Naive B cell (primary cell): ENCODE measurements at regions not wholly inside any gene's neighbourhood (a gene's known extent, or its start where the extent isn't known, plus 50 kb on each side); places are given as distances from the start of the nearest gene placed in this dataset.
A peak's percentile ranks its signal among the peaks of the same experiment; 100 is the strongest.
"Not testable (repeated sequence)": the region's sequence is repeated elsewhere in the genome, so short reads cannot be mapped to it uniquely, and the experiment has no call there.

Experiments used
- ATAC-seq, 2 donors: fragments of 150-1000 bp; cut with Tn5 transposase; 2 replicates each; pipeline ENCODE4 v1.10.0; 2021; ENCODE audit warnings: low read depth in 2 of 2, mild to moderate bottlenecking in 2 of 2, moderate library complexity in 2 of 2
- DNase-seq: peaks from one replicate; pipeline ENCODE4 v3.0.0; 2022
- H3K27ac Mint-ChIP-seq, 6 donors: one replicate each; pipeline ENCODE4 v1.8.0; 2020 to 2022; ENCODE audit warnings: mild to moderate bottlenecking in 6 of 6, mixed read lengths in 6 of 6, moderate library complexity in 5 of 6, inconsistent platforms in 2 of 6
- H3K27me3 Mint-ChIP-seq, 3 donors: one replicate each; pipeline ENCODE4 v1.8.0; 2021 to 2022; ENCODE audit warnings: mixed read lengths in 3 of 3, mild to moderate bottlenecking in 1 of 3
- H3K36me3 Mint-ChIP-seq, 2 donors: one replicate each; pipeline ENCODE4 v1.8.0; 2020 to 2022; ENCODE audit warnings: mixed read lengths in 2 of 2, inconsistent platforms in 1 of 2, mild to moderate bottlenecking in 1 of 2
- H3K4me1 Mint-ChIP-seq, 3 donors: one replicate each; pipeline ENCODE4 v1.8.0; 2020 to 2022; ENCODE audit warnings: mixed read lengths in 3 of 3, inconsistent platforms in 1 of 3, mild to moderate bottlenecking in 1 of 3, moderate library complexity in 1 of 3
- H3K4me3 Mint-ChIP-seq, 8 donors: one replicate each; pipeline ENCODE4 v1.8.0; 2020 to 2022; ENCODE audit warnings: mild to moderate bottlenecking in 8 of 8, mixed read lengths in 8 of 8, moderate library complexity in 8 of 8, inconsistent platforms in 2 of 8
- H3K9me3 Mint-ChIP-seq, 7 donors: one replicate each; pipeline ENCODE4 v1.8.0; 2020 to 2022; ENCODE audit warnings: mixed read lengths in 7 of 7, mild to moderate bottlenecking in 5 of 7, inconsistent platforms in 2 of 7, moderate library complexity in 1 of 7

DNA sequence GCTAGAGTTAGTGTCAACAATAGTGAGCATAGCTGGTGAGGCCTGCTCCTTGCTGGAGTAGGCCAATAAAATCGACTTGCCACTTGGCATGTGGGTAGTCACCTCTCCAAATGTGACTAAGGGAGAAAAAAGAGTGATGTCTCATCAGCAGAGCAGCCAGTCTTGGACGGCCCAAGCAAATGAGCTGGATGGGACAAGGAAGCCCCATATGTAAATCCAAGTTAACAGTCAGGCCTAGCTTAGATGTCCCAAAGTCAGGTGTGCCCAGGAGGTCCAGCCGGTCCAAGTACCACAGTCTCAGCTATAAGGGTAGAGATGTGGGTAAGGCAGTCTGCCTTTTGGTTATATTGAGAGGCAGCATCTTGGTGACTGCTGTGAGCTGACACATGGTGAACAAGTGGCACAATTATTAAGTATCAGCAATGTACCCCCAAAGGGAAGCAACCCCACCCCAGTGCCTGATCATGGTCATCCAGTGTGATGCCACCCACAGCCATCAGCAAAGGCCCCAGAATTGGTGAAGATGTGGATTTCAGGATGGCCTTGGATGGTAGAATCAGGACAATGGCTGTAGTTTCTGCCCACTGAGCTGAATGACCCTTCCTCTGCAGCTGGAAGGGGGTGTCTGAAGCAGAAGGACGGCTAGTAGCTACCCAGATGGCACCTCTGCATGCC lies 83.4 kb downstream of the TNFRSF13B start:
- no peak overlapping the region for H3K27ac Mint-ChIP-seq
- peaks cover 0 to 5% (median 3%) of the 10 kb centered on the region in 3 donors for H3K27me3 Mint-ChIP-seq
- no peak for DNase-seq
- no peaks in the 10 kb centered on the region for H3K4me1 Mint-ChIP-seq
- no peaks in the 10 kb centered on the region for H3K36me3 Mint-ChIP-seq
- H3K9me3 Mint-ChIP-seq = no peaks in the 10 kb centered on the region
- no peak for ATAC-seq
- no peak overlapping the region for H3K4me3 Mint-ChIP-seq

DNA sequence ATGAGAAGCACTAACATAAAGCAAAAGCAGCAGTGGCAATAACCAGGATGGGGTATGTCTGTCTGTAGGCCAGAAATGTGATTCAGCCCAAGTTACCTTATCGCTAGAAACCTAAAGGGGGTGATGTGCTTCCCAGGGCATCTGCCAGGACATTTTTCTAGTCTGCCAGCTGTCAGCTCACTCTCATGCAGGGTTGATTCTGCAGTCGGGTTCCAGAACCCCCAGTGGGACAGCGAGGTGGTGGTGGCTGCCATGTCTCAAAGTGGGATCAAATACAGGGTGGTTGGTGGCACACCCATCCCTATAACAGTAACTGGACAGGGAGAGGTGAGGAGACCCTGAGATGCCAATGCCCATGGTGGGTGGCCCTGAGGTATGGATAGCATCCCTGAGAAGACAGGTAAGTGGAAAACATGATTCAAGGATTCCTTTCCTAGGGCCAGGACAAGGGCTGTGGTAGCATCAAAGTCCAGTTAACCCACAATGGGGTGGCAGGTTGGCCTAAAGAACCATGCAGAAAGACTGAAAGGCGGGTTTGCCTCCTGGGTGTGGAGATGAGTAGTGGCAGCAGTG lies 84.3 kb downstream of the TNFRSF13B start:
- Mint-ChIP-seq H3K27me3 (peaks cover 0 to 5% (median 3%) of the 10 kb centered on the region in 3 donors), H3K36me3 (no peaks in the 10 kb centered on the region), H3K4me1 (no peaks in the 10 kb centered on the region), H3K27ac (no peak overlapping the region), H3K4me3 (no peak overlapping the region), H3K9me3 (no peaks in the 10 kb centered on the region)
- no peak for ATAC-seq
- DNase-seq = no peak

DNA sequence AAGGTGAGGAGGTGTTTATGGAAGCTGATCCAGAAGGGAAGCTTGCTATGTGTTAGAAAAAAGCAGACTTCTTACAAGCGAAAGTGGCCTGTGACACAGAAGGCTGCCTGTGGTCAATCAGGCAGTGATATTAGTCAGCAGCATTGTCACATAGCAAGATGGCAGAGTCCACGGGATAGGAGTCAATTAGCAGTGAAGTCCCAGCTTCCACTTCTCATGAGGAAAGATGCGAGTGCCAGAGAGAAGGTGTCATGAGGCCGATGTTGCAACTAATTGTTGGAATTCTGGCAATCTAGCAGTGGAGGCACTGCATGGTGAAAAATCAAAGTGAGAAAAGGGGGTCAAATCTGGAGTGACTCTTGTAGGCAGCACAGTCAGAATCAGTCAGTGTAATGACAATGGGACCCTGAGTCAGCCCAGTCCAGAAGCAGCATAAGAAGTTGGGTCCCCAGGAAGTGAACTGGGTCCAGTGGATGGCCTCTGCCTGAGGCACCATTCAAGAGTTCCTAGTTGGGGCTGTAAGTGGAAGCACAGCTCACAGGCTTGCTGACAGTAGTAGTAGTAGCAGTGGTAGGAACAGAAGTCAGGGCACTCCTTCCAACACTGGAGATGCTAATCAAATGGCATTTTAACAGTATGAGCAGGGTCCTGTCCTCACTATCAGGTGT lies 85.1 kb downstream of the TNFRSF13B start:
- Mint-ChIP-seq H3K27me3 (peaks cover 3 to 6% (median 5%) of the 10 kb centered on the region in 3 donors), H3K4me3 (no peak overlapping the region), H3K27ac (no peak overlapping the region), H3K9me3 (no peaks in the 10 kb centered on the region), H3K4me1 (no peaks in the 10 kb centered on the region), H3K36me3 (no peaks in the 10 kb centered on the region)
- ATAC-seq = no peak
- DNase-seq = no peak

DNA sequence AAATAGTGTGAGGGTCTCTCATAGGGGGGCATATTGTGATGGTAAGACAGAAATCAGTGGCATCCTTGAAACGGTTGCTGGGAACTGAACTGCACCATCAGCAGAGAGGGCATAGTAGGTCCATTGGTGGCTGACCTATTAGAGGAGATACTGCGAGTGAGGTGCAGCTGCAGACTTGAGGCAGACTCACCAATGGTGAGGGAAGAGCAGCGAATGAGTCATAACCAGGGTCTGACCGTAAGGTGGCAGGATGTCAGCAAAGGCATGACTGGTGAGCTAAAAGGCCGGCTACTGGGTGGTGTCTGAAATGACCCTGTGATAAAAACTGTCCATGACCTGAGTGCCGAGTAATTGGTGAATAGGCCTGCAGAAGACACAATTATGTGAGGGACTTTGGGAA lies 86.7 kb downstream of the TNFRSF13B start:
- H3K9me3 Mint-ChIP-seq, ATAC-seq, H3K36me3 Mint-ChIP-seq, H3K4me3 Mint-ChIP-seq, DNase-seq, H3K4me1 Mint-ChIP-seq, H3K27me3 Mint-ChIP-seq, H3K27ac Mint-ChIP-seq: not testable (repeated sequence)

DNA sequence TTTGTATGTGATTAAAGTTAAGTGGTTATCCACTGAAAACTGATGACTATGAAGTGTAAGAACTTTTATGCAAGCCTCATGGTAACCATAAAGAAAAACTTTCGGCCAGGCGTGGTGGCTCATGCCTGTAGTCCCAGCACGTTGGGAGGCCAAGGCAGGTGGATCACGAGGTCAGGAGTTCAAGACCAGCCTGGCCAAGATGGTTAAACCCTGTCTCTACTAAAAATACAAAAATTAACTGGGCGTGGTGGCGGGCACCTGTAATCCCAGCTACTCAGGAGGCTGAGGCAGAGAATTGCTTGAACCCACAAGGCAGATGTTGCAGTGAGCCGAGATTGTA lies 89.0 kb downstream of the TNFRSF13B start:
- H3K4me3 Mint-ChIP-seq, H3K27ac Mint-ChIP-seq, ATAC-seq, DNase-seq, H3K36me3 Mint-ChIP-seq, H3K4me1 Mint-ChIP-seq, H3K9me3 Mint-ChIP-seq: not testable (repeated sequence)
- H3K27me3 Mint-ChIP-seq = peaks cover 5 to 20% (median 14%) of the 10 kb centered on the region in 3 donors

DNA sequence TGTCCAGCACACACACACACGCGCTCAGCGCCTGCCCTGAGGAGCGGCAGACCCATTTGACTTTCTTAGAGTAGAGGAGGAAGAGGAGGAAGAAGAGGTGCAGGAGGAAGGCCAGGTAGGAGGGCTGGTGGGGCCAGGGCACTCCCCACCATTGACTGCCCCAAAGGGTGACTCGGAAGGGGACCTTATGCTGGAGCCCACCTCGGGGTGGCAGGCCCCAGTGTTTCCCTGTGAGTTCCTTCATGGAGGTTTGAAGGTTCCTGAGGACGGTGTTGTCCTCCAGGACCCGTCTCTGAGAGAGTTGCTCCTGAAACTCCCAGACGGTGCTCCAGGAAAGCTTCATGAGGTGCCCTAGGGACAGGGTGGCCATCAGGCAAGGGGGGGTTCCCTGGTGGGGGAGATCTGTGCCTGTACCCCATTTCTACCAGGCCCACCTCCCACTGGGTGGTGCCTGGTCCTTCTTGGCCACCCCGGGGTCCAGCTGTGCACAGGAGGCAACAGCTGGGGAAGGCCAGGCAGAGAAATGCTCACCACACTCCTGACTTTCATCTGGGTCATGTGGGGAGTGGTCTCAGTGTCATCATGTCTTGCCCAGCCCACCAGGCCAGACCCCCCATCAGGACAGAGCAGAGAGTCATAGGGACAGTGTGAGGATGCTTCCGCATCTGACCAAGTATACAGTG lies 89.5 kb downstream of the TNFRSF13B start:
- H3K4me1 Mint-ChIP-seq = no peaks in the 10 kb centered on the region
- DNase-seq = no peak
- H3K27ac Mint-ChIP-seq = peak overlapping the region in 1 of 6 donors; percentile 60
- H3K9me3 Mint-ChIP-seq = peaks cover 0 to 1% (median 0%) of the 10 kb centered on the region in 7 donors
- ATAC-seq = no peak
- H3K27me3 Mint-ChIP-seq = peaks cover 5 to 20% (median 19%) of the 10 kb centered on the region in 3 donors
- peaks cover 0 to 3% of the 10 kb centered on the region in 2 donors for H3K36me3 Mint-ChIP-seq
- H3K4me3 Mint-ChIP-seq = no peak overlapping the region

DNA sequence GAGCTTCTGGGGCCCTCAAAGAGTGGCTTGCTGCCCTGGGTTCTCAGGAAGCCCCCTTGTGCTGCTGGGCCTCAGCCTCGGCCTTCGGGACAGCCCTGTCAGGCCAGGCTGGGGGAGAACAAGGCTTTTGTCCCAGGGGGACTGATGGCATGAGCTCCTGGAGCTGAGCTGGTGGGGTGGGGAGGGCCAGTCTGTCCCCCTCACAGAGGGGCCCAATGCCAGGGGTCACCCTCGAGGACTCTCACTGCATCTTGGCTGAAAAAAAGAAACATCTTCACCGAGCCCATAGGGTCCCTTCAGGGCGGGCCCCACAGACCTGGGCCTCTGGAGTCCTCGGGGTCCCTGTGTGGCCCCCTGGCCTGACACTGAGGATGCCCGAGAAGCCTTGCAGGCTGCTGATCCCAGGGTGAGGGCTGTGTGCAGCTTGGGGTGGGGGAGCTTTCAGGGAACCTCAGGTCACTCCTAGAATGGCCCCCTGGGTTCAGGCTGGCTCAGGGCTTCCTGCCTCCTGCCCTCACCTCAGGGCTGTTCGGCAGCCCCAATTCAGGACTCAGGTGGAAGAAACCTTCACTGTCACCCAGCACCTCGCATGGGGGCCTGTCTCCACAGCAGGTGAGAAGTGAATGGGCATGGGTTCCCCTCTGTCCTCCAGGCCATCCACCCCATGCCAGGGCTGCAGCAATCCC lies 90.5 kb downstream of the TNFRSF13B start:
- no peaks in the 10 kb centered on the region for H3K4me1 Mint-ChIP-seq
- DNase-seq (no peak), ATAC-seq (no peak)
- H3K27ac Mint-ChIP-seq = no peak overlapping the region
- no peak overlapping the region for H3K4me3 Mint-ChIP-seq
- H3K36me3 Mint-ChIP-seq = peaks cover 0 to 7% of the 10 kb centered on the region in 2 donors
- H3K9me3 Mint-ChIP-seq = peaks cover 0 to 4% (median 0%) of the 10 kb centered on the region in 7 donors
- H3K27me3 Mint-ChIP-seq = peaks cover 10 to 23% (median 20%) of the 10 kb centered on the region in 3 donors

DNA sequence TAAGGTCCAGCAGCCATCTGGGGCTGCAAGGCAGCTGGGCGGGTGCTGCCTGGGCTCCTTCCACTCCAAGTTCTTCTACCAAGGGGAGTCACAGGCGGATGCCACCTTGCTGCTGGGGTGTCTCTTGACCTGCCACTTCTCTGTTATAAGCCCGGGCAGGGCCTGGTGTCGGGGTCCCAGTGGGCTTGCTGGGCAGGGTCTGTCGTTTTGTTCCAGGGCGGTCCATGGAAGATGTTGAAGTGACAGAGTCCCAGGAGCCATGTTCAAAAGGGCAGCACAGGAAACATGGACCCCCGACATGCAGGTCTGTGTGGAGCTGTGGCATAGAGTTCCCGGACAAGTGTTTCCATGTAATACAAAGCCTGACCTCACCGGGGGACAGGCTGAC lies 91.1 kb downstream of the TNFRSF13B start:
- Mint-ChIP-seq H3K27me3 (peaks cover 10 to 23% (median 20%) of the 10 kb centered on the region in 3 donors), H3K4me1 (no peaks in the 10 kb centered on the region), H3K27ac (no peak overlapping the region), H3K36me3 (peaks cover 0 to 7% of the 10 kb centered on the region in 2 donors), H3K4me3 (no peak overlapping the region), H3K9me3 (peaks cover 0 to 4% (median 0%) of the 10 kb centered on the region in 7 donors)
- DNase-seq (no peak), ATAC-seq (no peak)

DNA sequence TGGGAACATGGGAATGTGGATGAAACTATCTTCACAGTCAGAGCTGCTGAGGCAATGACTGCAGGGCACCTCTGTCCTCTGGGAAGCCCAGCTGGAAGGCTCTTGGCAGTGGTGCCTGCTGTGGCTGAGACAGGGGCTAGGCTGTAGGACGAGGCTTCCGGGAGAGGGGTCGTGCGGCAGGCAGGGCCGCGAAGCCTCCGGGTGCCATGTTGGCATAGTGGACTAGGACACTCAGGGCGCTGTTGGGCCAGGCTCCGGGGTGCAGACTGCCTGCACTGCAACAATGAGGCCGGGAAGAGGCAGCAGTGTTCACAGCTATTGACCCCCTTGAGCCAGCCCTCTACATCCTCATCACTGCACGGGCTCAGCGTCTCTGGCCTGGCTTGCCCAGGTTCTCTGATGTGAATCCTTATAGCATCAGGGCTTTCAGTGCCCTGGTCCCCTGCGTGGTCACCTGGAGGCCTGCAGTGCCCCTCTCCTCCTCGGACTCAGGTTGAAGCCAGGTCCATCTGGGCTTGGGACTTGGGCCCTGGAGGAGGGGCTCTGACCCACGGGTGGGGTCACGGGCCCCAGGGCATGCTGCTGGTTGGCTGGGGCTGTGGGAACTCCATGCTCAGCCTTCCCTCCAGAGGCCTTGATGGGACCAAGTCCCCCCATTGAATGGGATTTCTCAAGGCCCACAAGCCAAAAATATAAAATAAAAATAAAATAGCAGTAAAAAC lies 91.6 kb downstream of the TNFRSF13B start:
- ATAC-seq = no peak
- H3K4me3 Mint-ChIP-seq = no peak overlapping the region
- peaks cover 0 to 7% of the 10 kb centered on the region in 2 donors for H3K36me3 Mint-ChIP-seq
- H3K27ac Mint-ChIP-seq = no peak overlapping the region
- H3K27me3 Mint-ChIP-seq = peaks cover 10 to 23% (median 20%) of the 10 kb centered on the region in 3 donors
- no peaks in the 10 kb centered on the region for H3K4me1 Mint-ChIP-seq
- H3K9me3 Mint-ChIP-seq = peaks cover 0 to 4% (median 0%) of the 10 kb centered on the region in 7 donors
- no peak for DNase-seq

DNA sequence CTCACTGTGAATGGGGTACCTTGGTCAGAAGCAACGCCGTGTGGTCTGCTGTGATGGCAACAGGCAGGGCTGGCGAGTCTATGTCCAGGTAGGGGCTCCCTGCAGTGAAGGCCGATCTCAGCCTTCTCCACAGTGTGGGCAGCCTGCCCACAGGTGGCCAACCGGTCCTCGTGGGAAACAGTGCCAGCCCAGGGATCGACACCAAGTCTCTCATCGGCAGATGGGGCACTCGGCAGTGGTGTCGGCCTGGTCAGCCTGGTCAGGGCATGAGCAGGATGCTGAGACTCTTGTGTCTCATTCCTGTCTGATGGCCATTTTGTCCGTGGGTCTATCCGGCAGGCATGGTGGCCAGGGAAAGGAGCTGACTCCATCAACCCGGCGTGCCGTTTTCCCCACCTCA lies 92.2 kb downstream of the TNFRSF13B start:
- H3K27me3 Mint-ChIP-seq = peaks cover 10 to 23% (median 20%) of the 10 kb centered on the region in 3 donors

DNA sequence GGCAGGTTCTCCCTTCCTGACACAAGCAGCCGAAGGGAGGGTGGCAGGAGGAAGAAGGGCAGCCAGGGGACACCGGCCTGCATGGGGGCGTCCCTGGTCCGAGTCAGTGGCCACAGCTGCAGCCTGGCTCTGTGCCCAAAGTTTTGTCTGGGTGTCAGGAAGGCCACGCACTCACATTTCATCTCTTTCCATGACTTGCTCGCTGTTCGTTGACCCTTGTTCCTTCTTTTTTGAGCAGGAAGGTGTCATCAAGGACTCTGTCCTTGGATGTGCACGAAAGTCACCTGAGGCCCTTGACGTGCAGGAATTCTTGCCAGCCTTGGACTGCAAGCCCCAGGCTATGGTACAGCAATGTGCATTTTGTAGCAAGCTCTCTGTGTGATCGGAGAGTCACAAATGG lies 93.3 kb downstream of the TNFRSF13B start:
- H3K36me3 Mint-ChIP-seq = peaks cover 0 to 7% of the 10 kb centered on the region in 2 donors
- H3K27me3 Mint-ChIP-seq = peaks cover 10 to 23% (median 20%) of the 10 kb centered on the region in 3 donors
- ATAC-seq = no peak
- H3K9me3 Mint-ChIP-seq = peaks cover 0 to 4% (median 0%) of the 10 kb centered on the region in 7 donors
- no peak overlapping the region for H3K4me3 Mint-ChIP-seq
- no peaks in the 10 kb centered on the region for H3K4me1 Mint-ChIP-seq
- no peak for DNase-seq
- H3K27ac Mint-ChIP-seq = no peak overlapping the region

More for the DNA sequence above, 92.2 kb downstream of the TNFRSF13B start:
- Mint-ChIP-seq H3K36me3 (peaks cover 0 to 7% of the 10 kb centered on the region in 2 donors), H3K4me1 (no peaks in the 10 kb centered on the region), H3K4me3 (no peak overlapping the region), H3K27ac (no peak overlapping the region), H3K9me3 (peaks cover 0 to 4% (median 0%) of the 10 kb centered on the region in 7 donors)
- ATAC-seq = no peak
- DNase-seq = no peak

DNA sequence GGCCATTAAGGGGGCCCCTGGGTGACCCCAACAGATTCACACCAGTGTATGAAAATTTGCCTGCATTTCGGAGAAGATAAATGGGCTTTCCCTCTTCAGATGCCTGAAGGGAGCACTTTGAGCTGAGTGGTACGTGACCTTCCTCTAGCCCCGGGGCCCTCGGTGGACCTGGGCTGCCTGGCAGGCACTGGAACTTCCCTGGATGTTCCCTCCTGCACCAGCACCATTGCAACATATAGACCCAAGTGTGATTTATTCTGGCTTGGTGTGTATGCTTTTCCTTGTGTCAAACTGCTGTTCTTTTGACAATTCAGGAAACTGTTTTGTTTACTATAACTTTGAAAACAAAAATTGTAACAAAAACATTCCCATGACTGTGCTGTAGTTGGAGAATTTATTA lies 93.8 kb downstream of the TNFRSF13B start:
- Mint-ChIP-seq H3K27me3 (peaks cover 10 to 23% (median 20%) of the 10 kb centered on the region in 3 donors), H3K36me3 (peaks cover 0 to 7% of the 10 kb centered on the region in 2 donors), H3K9me3 (peaks cover 0 to 4% (median 0%) of the 10 kb centered on the region in 7 donors), H3K27ac (no peak overlapping the region), H3K4me3 (no peak overlapping the region), H3K4me1 (no peaks in the 10 kb centered on the region)
- ATAC-seq (no peak), DNase-seq (no peak)
